Rectal smooth muscle tissue (tissue), 1 donor: ENCODE measurements at regions not wholly inside any gene's neighbourhood (a gene's known extent, or its start where the extent isn't known, plus 50 kb on each side); places are given as distances from the start of the nearest gene placed in this dataset.

Experiments
- H3K27ac ChIP-seq: one replicate; pipeline ENCODE4 v1.7.0; 2013; ENCODE audit warnings: low read depth, low read length, inconsistent platforms
- H3K27me3 ChIP-seq: one replicate; pipeline ENCODE4 v1.7.0; 2013; ENCODE audit warnings: low read length; ENCODE audit not compliant: control insufficient read depth, insufficient read depth
- H3K36me3 ChIP-seq: one replicate; pipeline ENCODE4 v1.7.0; 2013; ENCODE audit warnings: low read length; ENCODE audit not compliant: control insufficient read depth, insufficient read depth
- H3K4me1 ChIP-seq: one replicate; pipeline ENCODE4 v1.7.0; 2013; ENCODE audit warnings: low read length; ENCODE audit not compliant: control insufficient read depth, insufficient read depth
- H3K4me3 ChIP-seq: one replicate; pipeline ENCODE4 v1.7.0; 2013; ENCODE audit warnings: low read length
- H3K9ac ChIP-seq: one replicate; pipeline ENCODE4 v1.7.0; 2013; ENCODE audit warnings: low read length

DNA sequence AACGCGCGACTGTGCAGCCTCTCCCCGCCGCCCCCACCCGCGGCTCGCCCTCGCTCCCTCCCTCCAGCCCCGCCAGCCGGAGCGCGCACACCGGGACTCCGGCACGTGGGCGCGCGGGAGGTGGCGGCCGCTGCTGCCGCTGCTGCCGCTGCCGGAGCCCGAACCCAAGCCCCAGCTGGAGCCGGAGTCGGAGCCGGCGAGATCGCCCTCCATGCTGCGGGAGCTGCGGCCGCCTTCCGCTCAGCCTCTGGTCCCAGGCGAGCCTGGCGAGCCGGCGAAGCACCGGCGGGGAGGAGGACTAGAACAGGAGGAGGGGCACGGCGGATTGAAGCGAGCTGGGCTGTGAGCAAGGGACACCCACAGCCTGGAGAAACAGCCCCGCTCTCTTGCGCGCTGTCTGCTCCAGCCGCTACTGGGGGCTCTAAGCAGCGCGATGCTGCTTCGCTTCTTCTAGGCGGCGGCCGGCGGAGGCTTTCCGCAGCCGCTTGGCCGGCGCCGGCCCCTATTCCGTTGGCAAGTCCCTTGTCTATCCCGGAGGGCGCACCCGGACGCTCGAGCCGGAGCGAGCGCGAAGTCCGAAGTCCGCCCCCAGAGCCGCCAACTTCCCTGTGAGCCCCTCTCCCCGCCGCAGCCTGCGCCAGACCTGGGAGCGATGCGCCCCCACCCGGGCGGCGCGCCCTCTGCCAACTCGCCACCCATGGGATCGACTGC is 598.7 kb upstream of the SGCD start:
- Histone ChIP-seq H3K27me3 (peaks cover 9% of the 10 kb centered on the region), H3K4me1 (peaks cover 3% of the 10 kb centered on the region), H3K4me3 (peak overlapping the region; percentile 26), H3K27ac (no peak overlapping the region), H3K36me3 (no peaks in the 10 kb centered on the region), H3K9ac (no peak overlapping the region)

- Histone ChIP-seq H3K4me1 (peaks cover 3% of the 10 kb centered on the region), H3K4me3 (peak overlapping the region; percentile 26), H3K9ac (no peak overlapping the region), H3K36me3 (no peaks in the 10 kb centered on the region), H3K27ac (no peak overlapping the region), H3K27me3 (peaks cover 9% of the 10 kb centered on the region)
Observed at GRCh38 chr5:155728857-155729683, 597.9 kb upstream of the SGCD start.

DNA sequence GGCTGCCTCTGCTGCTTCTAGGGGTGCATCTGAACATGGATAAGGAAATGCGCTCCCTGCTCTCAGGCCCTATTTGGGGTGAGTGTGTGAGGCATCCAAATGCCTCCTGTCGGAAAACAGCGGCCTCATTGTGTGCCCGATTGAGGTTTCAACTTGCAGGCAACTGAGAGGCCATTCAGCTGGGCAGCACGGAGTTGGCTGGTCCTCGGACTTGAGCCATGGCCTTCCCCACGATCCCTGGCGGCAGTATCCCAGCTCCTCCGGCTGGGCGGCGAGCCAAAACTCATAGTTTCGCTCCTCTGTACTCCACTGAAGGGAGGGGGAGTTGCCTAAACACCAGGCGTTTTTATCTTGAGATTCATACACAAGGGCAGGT is 597.3 kb upstream of the SGCD start:
- Histone ChIP-seq H3K27me3 (peaks cover 9% of the 10 kb centered on the region), H3K9ac (no peak overlapping the region), H3K4me3 (no peak overlapping the region)

GRCh38 chr5:155732587-155733376 is 594.2 kb upstream of the SGCD start:
- Histone ChIP-seq H3K4me3 (no peak overlapping the region), H3K36me3 (no peaks in the 10 kb centered on the region), H3K27ac (no peak overlapping the region), H3K4me1 (peaks cover 3% of the 10 kb centered on the region), H3K27me3 (peaks cover 6% of the 10 kb centered on the region), H3K9ac (no peak overlapping the region)

More for the DNA sequence above, 597.3 kb upstream of the SGCD start:
- Histone ChIP-seq H3K4me1 (peaks cover 3% of the 10 kb centered on the region), H3K27ac (no peak overlapping the region), H3K36me3 (no peaks in the 10 kb centered on the region)

DNA sequence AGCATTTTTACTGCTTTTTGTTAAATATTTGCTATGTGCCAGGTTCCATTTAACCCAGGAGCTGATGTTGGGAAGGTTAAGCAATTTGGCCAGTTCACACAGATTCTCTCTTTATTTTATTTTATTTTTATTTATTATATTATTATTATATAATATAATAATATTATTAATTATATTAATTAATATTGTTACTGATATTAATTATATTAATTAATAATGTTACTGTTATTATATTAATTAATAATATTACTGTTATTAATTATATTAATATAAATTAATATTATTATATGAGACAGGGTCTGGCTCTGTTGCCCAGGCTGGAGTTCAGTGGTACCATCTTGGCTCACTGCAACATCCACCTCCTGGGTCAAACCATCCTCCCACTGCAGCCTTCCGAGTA is 593.0 kb upstream of the SGCD start:
- Histone ChIP-seq H3K4me3 (no peak overlapping the region), H3K9ac (no peak overlapping the region), H3K27me3 (peaks cover 6% of the 10 kb centered on the region), H3K27ac (no peak overlapping the region), H3K4me1 (peaks cover 3% of the 10 kb centered on the region), H3K36me3 (no peaks in the 10 kb centered on the region)

GRCh38 chr5:155735388-155735787 is 591.6 kb upstream of the SGCD start:
- Histone ChIP-seq H3K36me3 (no peaks in the 10 kb centered on the region), H3K27ac (no peak overlapping the region), H3K27me3 (no peaks in the 10 kb centered on the region), H3K4me3 (no peak overlapping the region), H3K4me1 (no peaks in the 10 kb centered on the region), H3K9ac (no peak overlapping the region)

DNA sequence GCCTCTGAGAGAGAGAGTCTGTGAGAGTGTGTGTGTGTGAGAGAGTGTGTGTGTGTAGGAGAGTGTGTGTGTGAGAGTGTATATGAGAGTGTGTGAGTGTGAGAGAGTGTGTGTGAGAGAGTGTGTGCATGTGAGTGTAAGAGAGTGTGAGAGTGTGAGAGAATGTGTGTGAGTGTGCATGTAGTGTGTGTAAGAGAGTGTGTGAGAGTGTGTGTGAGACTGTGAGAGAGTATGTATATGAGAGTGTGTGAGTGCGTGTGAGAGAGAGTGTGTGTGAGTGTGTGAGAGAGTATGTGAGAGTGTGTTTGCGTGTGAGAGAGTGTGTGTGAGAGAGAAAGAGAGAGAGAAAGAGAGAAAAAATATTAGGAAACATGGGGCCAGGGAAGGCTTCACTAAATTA is 588.3 kb upstream of the SGCD start:
- H3K4me1 ChIP-seq: no peaks in the 10 kb centered on the region
- H3K27ac ChIP-seq: no peak overlapping the region
- H3K9ac ChIP-seq: no peak overlapping the region
- H3K36me3 ChIP-seq: no peaks in the 10 kb centered on the region
- no peak overlapping the region for H3K4me3 ChIP-seq
- no peaks in the 10 kb centered on the region for H3K27me3 ChIP-seq

- no peaks in the 10 kb centered on the region for H3K36me3 ChIP-seq
- no peak overlapping the region for H3K9ac ChIP-seq
- H3K4me1 ChIP-seq: no peaks in the 10 kb centered on the region
- no peaks in the 10 kb centered on the region for H3K27me3 ChIP-seq
- no peak overlapping the region for H3K4me3 ChIP-seq
- H3K27ac ChIP-seq: no peak overlapping the region
Observed at GRCh38 chr5:155746367-155747038, 580.5 kb upstream of the SGCD start.

DNA sequence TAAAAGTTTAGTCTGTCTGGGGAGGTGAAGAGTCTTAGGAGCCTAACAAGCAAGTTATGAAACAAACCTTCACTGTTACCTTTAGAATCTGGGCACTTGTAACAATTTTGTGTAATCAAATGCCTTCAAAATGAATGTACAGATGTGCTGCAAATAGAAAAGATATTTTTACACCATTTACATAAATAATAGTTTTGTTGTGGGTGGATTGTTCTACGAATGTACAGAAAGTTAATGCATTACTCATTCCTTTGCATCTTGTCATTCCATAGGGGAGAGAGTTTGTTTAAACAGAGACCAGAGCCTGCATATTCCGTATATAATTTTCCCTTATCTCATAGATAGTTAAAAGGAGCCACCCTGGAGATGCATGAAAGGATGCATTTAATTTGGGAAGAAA is 576.9 kb upstream of the SGCD start:
- no peak overlapping the region for H3K27ac ChIP-seq
- H3K4me3 ChIP-seq: no peak overlapping the region
- no peaks in the 10 kb centered on the region for H3K36me3 ChIP-seq
- no peaks in the 10 kb centered on the region for H3K4me1 ChIP-seq
- no peaks in the 10 kb centered on the region for H3K27me3 ChIP-seq
- no peak overlapping the region for H3K9ac ChIP-seq

DNA sequence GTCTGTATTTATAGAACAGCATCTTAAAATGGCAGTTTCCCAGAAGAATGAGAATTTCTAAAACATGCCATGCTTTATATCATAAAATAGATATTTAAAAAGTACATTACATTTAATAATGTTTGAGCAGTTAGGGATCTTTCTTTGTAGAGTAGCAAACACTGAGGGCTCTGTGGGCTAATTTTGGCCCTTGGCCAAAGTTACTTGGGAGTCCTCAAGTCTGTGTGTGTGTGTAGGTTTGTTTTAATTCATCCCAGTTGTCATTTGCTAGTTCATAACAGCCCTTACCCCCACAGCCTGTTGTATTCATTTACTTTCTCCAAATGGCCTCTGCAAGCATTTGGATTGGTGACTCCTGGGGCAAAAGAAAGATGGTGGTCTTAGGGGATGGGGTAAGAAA is 576.4 kb upstream of the SGCD start:
- H3K36me3 ChIP-seq: no peaks in the 10 kb centered on the region
- no peak overlapping the region for H3K9ac ChIP-seq
- H3K4me3 ChIP-seq: no peak overlapping the region
- H3K27me3 ChIP-seq: no peaks in the 10 kb centered on the region
- H3K4me1 ChIP-seq: no peaks in the 10 kb centered on the region
- H3K27ac ChIP-seq: no peak overlapping the region

DNA sequence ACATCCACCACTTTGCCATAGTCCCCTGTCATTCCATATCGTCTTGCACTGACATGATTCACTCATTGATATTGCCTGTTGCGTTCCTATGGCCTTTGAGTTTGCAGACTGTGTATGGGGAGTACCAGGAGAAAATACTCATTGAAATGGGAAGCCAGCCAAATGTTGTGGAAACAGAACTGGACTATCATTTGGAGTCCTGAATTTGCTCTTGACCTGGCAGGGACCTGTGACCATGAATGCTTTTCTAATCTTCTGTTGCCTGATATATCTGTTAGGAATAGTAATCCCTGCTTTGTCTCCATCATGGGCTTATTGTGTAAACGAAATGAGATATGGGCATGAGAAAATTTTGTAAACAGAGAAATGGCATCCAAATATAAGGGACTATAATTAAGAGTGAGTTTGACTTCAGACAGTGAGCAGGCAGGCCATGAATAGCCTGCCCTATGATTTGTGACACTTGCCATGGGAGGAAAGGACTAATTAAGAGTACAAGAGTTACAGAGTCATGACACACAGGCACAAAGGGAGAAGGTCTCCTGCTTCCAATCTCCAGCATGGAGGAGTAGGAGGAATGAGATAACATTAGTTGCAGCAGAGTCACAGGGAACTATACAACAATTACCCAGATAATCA is 572.9 kb upstream of the SGCD start:
- Histone ChIP-seq H3K27me3 (no peaks in the 10 kb centered on the region), H3K4me3 (no peak overlapping the region), H3K27ac (no peak overlapping the region), H3K9ac (no peak overlapping the region), H3K36me3 (no peaks in the 10 kb centered on the region), H3K4me1 (no peaks in the 10 kb centered on the region)

GRCh38 chr5:155759252-155759651 is 567.7 kb upstream of the SGCD start:
- Histone ChIP-seq H3K27me3 (no peaks in the 10 kb centered on the region), H3K4me3 (no peak overlapping the region), H3K4me1 (no peaks in the 10 kb centered on the region), H3K36me3 (no peaks in the 10 kb centered on the region), H3K27ac (no peak overlapping the region), H3K9ac (no peak overlapping the region)
